ENCODE measurements at regions not wholly inside any gene's neighbourhood (a gene's known extent, or its start where the extent isn't known, plus 50 kb on each side); places are given as distances from the start of the nearest gene placed in this dataset.
"Not testable (repeated sequence)": the region's sequence is repeated elsewhere in the genome, so short reads cannot be mapped to it uniquely, and the experiment has no call there.

- not testable (repeated sequence) for H3K4me1 ChIP-seq (ENCODE audit: insufficient read depth, low read length); H3K36me3 ChIP-seq (ENCODE audit: insufficient read depth, low read length); H3K9ac ChIP-seq (ENCODE audit: low read depth, low read length); H3K9me3 ChIP-seq (ENCODE audit: control insufficient read depth, insufficient read depth, low read length)
Observed at GRCh38 chr4:49229713-49230112, 243.6 kb downstream of the CWH43 start.

DNA sequence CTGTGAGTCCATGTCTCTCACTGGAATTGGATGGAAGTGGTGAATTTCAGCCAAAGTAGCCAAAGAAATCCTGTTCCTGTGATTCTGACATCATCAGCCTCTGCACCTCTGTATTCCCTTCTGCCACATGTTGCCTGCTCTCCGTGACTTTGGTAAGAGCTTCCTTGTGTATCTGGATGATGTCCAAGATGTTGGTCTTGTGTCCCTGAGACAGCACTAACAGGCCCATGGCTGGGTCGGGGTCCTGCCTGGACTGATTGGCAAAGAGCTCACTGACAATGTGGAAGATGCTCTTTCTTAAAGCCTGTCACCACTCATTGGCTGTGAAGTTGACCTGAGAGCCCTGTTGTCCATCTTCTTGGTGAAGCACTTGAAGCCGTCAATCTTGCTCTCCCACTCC, 247.3 kb downstream of the CWH43 start:
- not testable (repeated sequence) for H3K9me3 ChIP-seq (ENCODE audit: control insufficient read depth, insufficient read depth, low read length); H3K9ac ChIP-seq (ENCODE audit: low read depth, low read length); H3K4me1 ChIP-seq (ENCODE audit: insufficient read depth, low read length); H3K36me3 ChIP-seq (ENCODE audit: insufficient read depth, low read length)

GRCh38 chr4:49233749-49234148, 247.7 kb downstream of the CWH43 start:
- not testable (repeated sequence) for H3K9ac ChIP-seq (ENCODE audit: low read depth, low read length); H3K4me1 ChIP-seq (ENCODE audit: insufficient read depth, low read length); H3K36me3 ChIP-seq (ENCODE audit: insufficient read depth, low read length); H3K9me3 ChIP-seq (ENCODE audit: control insufficient read depth, insufficient read depth, low read length)

DNA sequence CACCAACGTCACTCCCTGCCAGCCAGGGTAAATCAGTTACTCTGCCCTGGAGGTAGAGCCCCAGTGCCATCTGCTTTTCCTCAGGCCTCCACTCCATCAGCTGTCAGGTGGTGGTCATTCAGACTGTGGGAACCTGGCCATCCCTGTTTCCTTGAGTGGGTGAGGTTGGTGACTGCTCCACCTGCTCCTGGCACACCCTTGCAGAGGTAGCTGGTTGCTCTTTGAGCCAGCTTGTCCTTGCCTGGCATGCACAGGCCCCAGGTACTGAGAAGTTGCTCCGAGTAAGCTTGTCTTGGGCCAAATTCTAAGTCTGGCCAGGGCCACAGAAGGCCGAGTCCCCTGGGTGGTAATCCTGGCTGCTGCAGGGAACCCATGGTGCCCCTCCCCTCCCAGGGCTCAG, 248.3 kb downstream of the CWH43 start:
- not testable (repeated sequence) for H3K36me3 ChIP-seq (ENCODE audit: insufficient read depth, low read length); H3K9me3 ChIP-seq (ENCODE audit: control insufficient read depth, insufficient read depth, low read length); H3K4me1 ChIP-seq (ENCODE audit: insufficient read depth, low read length); H3K9ac ChIP-seq (ENCODE audit: low read depth, low read length)

- H3K36me3 ChIP-seq (ENCODE audit: insufficient read depth, low read length); H3K4me1 ChIP-seq (ENCODE audit: insufficient read depth, low read length); H3K9ac ChIP-seq (ENCODE audit: low read depth, low read length); H3K9me3 ChIP-seq (ENCODE audit: control insufficient read depth, insufficient read depth, low read length): not testable (repeated sequence)
Observed at GRCh38 chr4:49235413-49236160, 249.5 kb downstream of the CWH43 start.

- not testable (repeated sequence) for H3K4me1 ChIP-seq (ENCODE audit: insufficient read depth, low read length); H3K36me3 ChIP-seq (ENCODE audit: insufficient read depth, low read length); H3K9me3 ChIP-seq (ENCODE audit: control insufficient read depth, insufficient read depth, low read length); H3K9ac ChIP-seq (ENCODE audit: low read depth, low read length)
Observed at GRCh38 chr4:49236474-49236873, 250.4 kb downstream of the CWH43 start.

DNA sequence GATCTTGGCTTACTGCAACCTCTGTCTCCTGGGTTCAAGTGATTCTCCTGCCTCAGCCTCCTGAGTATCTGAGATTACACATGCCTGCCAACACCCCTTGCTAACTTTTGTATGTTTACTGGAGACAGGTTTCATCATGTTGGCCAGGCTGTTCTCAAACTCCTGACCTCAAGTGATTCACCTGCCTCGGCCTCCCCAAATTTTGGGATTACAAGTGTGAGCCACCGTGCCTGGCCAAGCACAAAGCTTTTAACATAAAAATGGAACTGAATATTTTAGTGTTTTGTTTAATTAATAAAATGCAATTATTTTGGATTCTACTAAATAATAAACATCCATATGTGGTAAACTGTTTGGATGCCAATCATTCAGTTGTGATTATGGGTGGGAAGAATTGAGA, 255.2 kb downstream of the CWH43 start:
- H3K9me3 ChIP-seq (ENCODE audit: control insufficient read depth, insufficient read depth, low read length); H3K4me1 ChIP-seq (ENCODE audit: insufficient read depth, low read length); H3K9ac ChIP-seq (ENCODE audit: low read depth, low read length); H3K36me3 ChIP-seq (ENCODE audit: insufficient read depth, low read length): not testable (repeated sequence)

GRCh38 chr4:49262786-49263185, 276.7 kb downstream of the CWH43 start:
- H3K4me1 ChIP-seq (ENCODE audit: insufficient read depth, low read length); H3K9me3 ChIP-seq (ENCODE audit: control insufficient read depth, insufficient read depth, low read length); H3K9ac ChIP-seq (ENCODE audit: low read depth, low read length); H3K36me3 ChIP-seq (ENCODE audit: insufficient read depth, low read length): not testable (repeated sequence)

- H3K9ac ChIP-seq (ENCODE audit: low read depth, low read length); H3K36me3 ChIP-seq (ENCODE audit: insufficient read depth, low read length); H3K4me1 ChIP-seq (ENCODE audit: insufficient read depth, low read length); H3K9me3 ChIP-seq (ENCODE audit: control insufficient read depth, insufficient read depth, low read length): not testable (repeated sequence)
Observed at GRCh38 chr4:49270435-49270834, 284.4 kb downstream of the CWH43 start.

- not testable (repeated sequence) for H3K9ac ChIP-seq (ENCODE audit: low read depth, low read length); H3K9me3 ChIP-seq (ENCODE audit: control insufficient read depth, insufficient read depth, low read length); H3K36me3 ChIP-seq (ENCODE audit: insufficient read depth, low read length); H3K4me1 ChIP-seq (ENCODE audit: insufficient read depth, low read length)
Observed at GRCh38 chr4:49270912-49271311, 284.8 kb downstream of the CWH43 start.

GRCh38 chr4:49285905-49286304, 299.8 kb downstream of the CWH43 start:
- not testable (repeated sequence) for H3K9me3 ChIP-seq (ENCODE audit: control insufficient read depth, insufficient read depth, low read length); H3K36me3 ChIP-seq (ENCODE audit: insufficient read depth, low read length); H3K9ac ChIP-seq (ENCODE audit: low read depth, low read length); H3K4me1 ChIP-seq (ENCODE audit: insufficient read depth, low read length)

GRCh38 chr4:49286926-49287745, 301.1 kb downstream of the CWH43 start:
- H3K4me1 ChIP-seq (ENCODE audit: insufficient read depth, low read length); H3K9ac ChIP-seq (ENCODE audit: low read depth, low read length); H3K36me3 ChIP-seq (ENCODE audit: insufficient read depth, low read length); H3K9me3 ChIP-seq (ENCODE audit: control insufficient read depth, insufficient read depth, low read length): not testable (repeated sequence)

- not testable (repeated sequence) for H3K4me1 ChIP-seq (ENCODE audit: insufficient read depth, low read length); H3K36me3 ChIP-seq (ENCODE audit: insufficient read depth, low read length); H3K9me3 ChIP-seq (ENCODE audit: control insufficient read depth, insufficient read depth, low read length); H3K9ac ChIP-seq (ENCODE audit: low read depth, low read length)
Observed at GRCh38 chr4:49287893-49288292, 301.8 kb downstream of the CWH43 start.

DNA sequence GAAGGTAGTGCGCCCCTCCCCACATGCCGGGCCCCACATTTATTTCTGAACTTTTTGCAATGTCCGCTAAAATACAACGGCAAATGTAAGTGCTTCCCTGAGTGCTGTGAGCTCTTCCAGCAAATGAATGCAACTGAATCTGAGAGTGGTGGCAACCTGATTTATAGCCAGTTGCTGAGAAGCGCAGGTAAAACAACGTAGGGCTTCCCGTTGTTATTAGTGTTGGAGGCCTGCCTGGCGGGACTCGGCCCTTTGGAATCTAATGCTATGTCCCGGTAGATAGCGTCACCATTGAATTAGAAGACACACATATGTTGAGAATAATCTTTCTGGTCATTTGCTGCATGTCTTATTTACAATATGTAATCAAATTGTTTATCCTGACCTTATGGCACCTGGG, 302.7 kb downstream of the CWH43 start:
- not testable (repeated sequence) for H3K4me1 ChIP-seq (ENCODE audit: insufficient read depth, low read length); H3K9ac ChIP-seq (ENCODE audit: low read depth, low read length); H3K36me3 ChIP-seq (ENCODE audit: insufficient read depth, low read length)

DNA sequence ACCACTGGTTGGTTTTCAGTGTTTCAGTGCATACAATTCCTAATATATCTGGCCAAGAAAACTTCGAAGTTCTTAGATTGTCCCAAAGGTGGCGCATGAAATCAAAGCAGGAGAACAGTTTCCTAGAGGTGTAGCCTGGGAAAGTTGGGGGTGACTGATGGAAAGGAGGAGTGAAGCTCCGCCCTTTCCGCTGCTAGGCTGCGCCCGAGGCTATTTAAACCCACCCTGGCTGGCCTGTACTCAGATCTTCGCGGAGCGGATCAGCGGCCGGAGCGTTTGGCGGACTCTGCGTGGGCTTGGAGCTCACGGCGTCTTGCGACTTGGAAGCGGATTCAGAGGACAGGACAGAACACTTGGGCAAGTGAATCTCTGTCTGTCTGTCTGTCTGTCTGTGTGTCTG, 328.7 kb downstream of the CWH43 start:
- H3K36me3 ChIP-seq (ENCODE audit: insufficient read depth, low read length); H3K4me1 ChIP-seq (ENCODE audit: insufficient read depth, low read length); H3K9me3 ChIP-seq (ENCODE audit: control insufficient read depth, insufficient read depth, low read length); H3K9ac ChIP-seq (ENCODE audit: low read depth, low read length): not testable (repeated sequence)

More for the DNA sequence above, 302.7 kb downstream of the CWH43 start:
- not testable (repeated sequence) for H3K9me3 ChIP-seq (ENCODE audit: control insufficient read depth, insufficient read depth, low read length)
